ENCODE measurements at regions not wholly inside any gene's neighbourhood (a gene's known extent, or its start where the extent isn't known, plus 50 kb on each side); places are given as distances from the start of the nearest gene placed in this dataset.

GRCh38 chr17:73984941-73985340, 218.5 kb upstream of the RPL38 start:
- Histone ChIP-seq H3K4me1 (ENCODE audit: control insufficient read depth in 5 of 5, insufficient read depth in 5 of 5, low read length in 5 of 5) (peaks cover 0 to 10% (median 0%) of the 10 kb centered on the region in 5 donors), H3K9me3 (ENCODE audit: control insufficient read depth in 5 of 5, low read length in 5 of 5) (no peaks in the 10 kb centered on the region), H3K27ac (ENCODE audit: low read depth, low read length) (no peak overlapping the region), H3K9ac (ENCODE audit: low read length in 5 of 5) (peak overlapping the region in 1 of 5 donors; percentile 23), H3K36me3 (ENCODE audit: control insufficient read depth in 5 of 5, insufficient read depth in 5 of 5, low read length in 5 of 5) (no peaks in the 10 kb centered on the region), H3K27me3 (ENCODE audit: control insufficient read depth in 5 of 5, insufficient read depth in 4 of 5, low read length in 5 of 5) (peaks cover 9 to 27% (median 20%) of the 10 kb centered on the region in 5 donors), H3K4me3 (ENCODE audit: low read depth in 1 of 5, low read length in 5 of 5) (no peak overlapping the region)

- Histone ChIP-seq H3K36me3 (ENCODE audit: control insufficient read depth in 5 of 5, insufficient read depth in 5 of 5, low read length in 5 of 5) (no peaks in the 10 kb centered on the region), H3K4me3 (ENCODE audit: low read depth in 1 of 5, low read length in 5 of 5) (no peak overlapping the region), H3K27ac (ENCODE audit: low read depth, low read length) (no peak overlapping the region), H3K9ac (ENCODE audit: low read length in 5 of 5) (no peak overlapping the region), H3K4me1 (ENCODE audit: control insufficient read depth in 5 of 5, insufficient read depth in 5 of 5, low read length in 5 of 5) (peaks cover 0 to 9% (median 0%) of the 10 kb centered on the region in 5 donors), H3K9me3 (ENCODE audit: control insufficient read depth in 5 of 5, low read length in 5 of 5) (no peaks in the 10 kb centered on the region), H3K27me3 (ENCODE audit: control insufficient read depth in 5 of 5, insufficient read depth in 4 of 5, low read length in 5 of 5) (peaks cover 12 to 31% (median 24%) of the 10 kb centered on the region in 5 donors)
Observed at GRCh38 chr17:73985466-73986015, 217.9 kb upstream of the RPL38 start.

DNA sequence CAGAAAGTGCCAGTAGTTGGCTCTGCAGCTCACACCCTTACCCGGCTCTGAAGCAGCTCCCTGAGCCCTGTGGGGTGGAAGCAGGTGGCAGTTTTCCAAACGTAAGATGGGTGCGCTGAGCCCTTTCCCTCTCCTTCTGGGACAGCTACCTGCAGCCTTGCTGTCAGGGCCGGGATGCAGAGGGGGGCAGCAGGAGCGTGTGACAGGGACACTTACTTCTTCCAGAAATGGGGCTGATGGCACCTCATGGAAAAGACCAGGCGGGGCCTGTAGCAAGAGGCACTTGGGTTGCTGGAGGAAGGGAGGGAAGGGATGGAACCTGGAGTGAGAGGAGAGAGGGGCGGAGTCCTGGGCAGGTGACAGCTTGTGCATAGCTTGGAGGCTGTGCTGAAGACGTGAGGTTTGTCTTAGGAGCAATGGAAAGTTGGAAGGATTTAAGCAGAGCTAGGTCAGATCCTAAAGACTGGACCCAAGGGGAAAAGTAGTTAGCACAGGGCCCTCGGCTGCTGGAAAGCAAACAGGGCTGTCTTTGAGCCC, 216.8 kb upstream of the RPL38 start:
- Histone ChIP-seq H3K27me3 (ENCODE audit: control insufficient read depth in 5 of 5, insufficient read depth in 4 of 5, low read length in 5 of 5) (peaks cover 18 to 32% (median 29%) of the 10 kb centered on the region in 5 donors), H3K36me3 (ENCODE audit: control insufficient read depth in 5 of 5, insufficient read depth in 5 of 5, low read length in 5 of 5) (no peaks in the 10 kb centered on the region), H3K4me1 (ENCODE audit: control insufficient read depth in 5 of 5, insufficient read depth in 5 of 5, low read length in 5 of 5) (peaks cover 0 to 6% (median 0%) of the 10 kb centered on the region in 5 donors), H3K4me3 (ENCODE audit: low read depth in 1 of 5, low read length in 5 of 5) (no peak overlapping the region), H3K9me3 (ENCODE audit: control insufficient read depth in 5 of 5, low read length in 5 of 5) (no peaks in the 10 kb centered on the region), H3K27ac (ENCODE audit: low read depth, low read length) (no peak overlapping the region), H3K9ac (ENCODE audit: low read length in 5 of 5) (no peak overlapping the region)

- Histone ChIP-seq H3K9ac (ENCODE audit: low read length in 5 of 5) (no peak overlapping the region), H3K27me3 (ENCODE audit: control insufficient read depth in 5 of 5, insufficient read depth in 4 of 5, low read length in 5 of 5) (peaks cover 18 to 32% (median 26%) of the 10 kb centered on the region in 5 donors), H3K4me3 (ENCODE audit: low read depth in 1 of 5, low read length in 5 of 5) (no peak overlapping the region), H3K27ac (ENCODE audit: low read depth, low read length) (no peak overlapping the region), H3K36me3 (ENCODE audit: control insufficient read depth in 5 of 5, insufficient read depth in 5 of 5, low read length in 5 of 5) (no peaks in the 10 kb centered on the region), H3K9me3 (ENCODE audit: control insufficient read depth in 5 of 5, low read length in 5 of 5) (no peaks in the 10 kb centered on the region), H3K4me1 (ENCODE audit: control insufficient read depth in 5 of 5, insufficient read depth in 5 of 5, low read length in 5 of 5) (peaks cover 0 to 6% (median 0%) of the 10 kb centered on the region in 5 donors)
Observed at GRCh38 chr17:73987395-73987794, 216.1 kb upstream of the RPL38 start.

- Histone ChIP-seq H3K4me1 (ENCODE audit: control insufficient read depth in 5 of 5, insufficient read depth in 5 of 5, low read length in 5 of 5) (peaks cover 0 to 6% (median 0%) of the 10 kb centered on the region in 5 donors), H3K27ac (ENCODE audit: low read depth, low read length) (no peak overlapping the region), H3K27me3 (ENCODE audit: control insufficient read depth in 5 of 5, insufficient read depth in 4 of 5, low read length in 5 of 5) (peaks cover 17 to 34% (median 23%) of the 10 kb centered on the region in 5 donors), H3K9ac (ENCODE audit: low read length in 5 of 5) (no peak overlapping the region), H3K9me3 (ENCODE audit: control insufficient read depth in 5 of 5, low read length in 5 of 5) (no peaks in the 10 kb centered on the region), H3K36me3 (ENCODE audit: control insufficient read depth in 5 of 5, insufficient read depth in 5 of 5, low read length in 5 of 5) (no peaks in the 10 kb centered on the region), H3K4me3 (ENCODE audit: low read depth in 1 of 5, low read length in 5 of 5) (no peak overlapping the region)
Observed at GRCh38 chr17:73987845-73988509, 215.5 kb upstream of the RPL38 start.

DNA sequence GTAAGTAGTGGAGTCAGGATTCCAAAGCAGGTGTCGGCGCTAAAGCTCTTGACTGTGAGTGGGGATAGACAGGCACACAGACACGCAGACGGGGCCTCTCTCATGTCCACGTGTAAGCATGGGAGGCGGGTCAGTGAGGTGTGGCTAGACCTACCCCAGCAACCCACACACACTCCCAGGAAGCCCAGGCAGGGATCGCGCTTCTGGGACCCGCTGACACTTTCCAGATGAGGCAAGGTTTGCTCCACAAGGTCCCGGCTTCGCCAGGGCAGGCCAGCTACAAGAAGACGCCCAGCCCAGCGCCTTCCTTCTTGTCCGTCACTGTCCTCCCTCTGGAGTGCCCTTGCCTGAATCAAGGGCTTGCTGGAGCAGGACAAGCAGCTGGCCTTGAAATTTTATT, 213.8 kb upstream of the RPL38 start:
- H3K9me3 ChIP-seq (ENCODE audit: control insufficient read depth in 5 of 5, low read length in 5 of 5): no peaks in the 10 kb centered on the region
- no peak overlapping the region for H3K4me3 ChIP-seq (ENCODE audit: low read depth in 1 of 5, low read length in 5 of 5)
- H3K36me3 ChIP-seq (ENCODE audit: control insufficient read depth in 5 of 5, insufficient read depth in 5 of 5, low read length in 5 of 5): no peaks in the 10 kb centered on the region
- no peak overlapping the region for H3K27ac ChIP-seq (ENCODE audit: low read depth, low read length)
- no peak overlapping the region for H3K9ac ChIP-seq (ENCODE audit: low read length in 5 of 5)
- peaks cover 19 to 40% (median 28%) of the 10 kb centered on the region in 5 donors for H3K27me3 ChIP-seq (ENCODE audit: control insufficient read depth in 5 of 5, insufficient read depth in 4 of 5, low read length in 5 of 5)
- no peaks in the 10 kb centered on the region for H3K4me1 ChIP-seq (ENCODE audit: control insufficient read depth in 5 of 5, insufficient read depth in 5 of 5, low read length in 5 of 5)

GRCh38 chr17:73990290-73990689, 213.2 kb upstream of the RPL38 start:
- Histone ChIP-seq H3K36me3 (ENCODE audit: control insufficient read depth in 5 of 5, insufficient read depth in 5 of 5, low read length in 5 of 5) (no peaks in the 10 kb centered on the region), H3K4me1 (ENCODE audit: control insufficient read depth in 5 of 5, insufficient read depth in 5 of 5, low read length in 5 of 5) (no peaks in the 10 kb centered on the region), H3K9ac (ENCODE audit: low read length in 5 of 5) (no peak overlapping the region), H3K9me3 (ENCODE audit: control insufficient read depth in 5 of 5, low read length in 5 of 5) (no peaks in the 10 kb centered on the region), H3K4me3 (ENCODE audit: low read depth in 1 of 5, low read length in 5 of 5) (no peak overlapping the region), H3K27ac (ENCODE audit: low read depth, low read length) (no peak overlapping the region), H3K27me3 (ENCODE audit: control insufficient read depth in 5 of 5, insufficient read depth in 4 of 5, low read length in 5 of 5) (peaks cover 19 to 40% (median 28%) of the 10 kb centered on the region in 5 donors)

- Histone ChIP-seq H3K4me3 (ENCODE audit: low read depth in 1 of 5, low read length in 5 of 5) (no peak overlapping the region), H3K27ac (ENCODE audit: low read depth, low read length) (no peak overlapping the region), H3K4me1 (ENCODE audit: control insufficient read depth in 5 of 5, insufficient read depth in 5 of 5, low read length in 5 of 5) (no peaks in the 10 kb centered on the region), H3K36me3 (ENCODE audit: control insufficient read depth in 5 of 5, insufficient read depth in 5 of 5, low read length in 5 of 5) (no peaks in the 10 kb centered on the region), H3K9me3 (ENCODE audit: control insufficient read depth in 5 of 5, low read length in 5 of 5) (no peaks in the 10 kb centered on the region), H3K27me3 (ENCODE audit: control insufficient read depth in 5 of 5, insufficient read depth in 4 of 5, low read length in 5 of 5) (peaks cover 19 to 37% (median 28%) of the 10 kb centered on the region in 5 donors), H3K9ac (ENCODE audit: low read length in 5 of 5) (no peak overlapping the region)
Observed at GRCh38 chr17:73991260-73991659, 212.2 kb upstream of the RPL38 start.

DNA sequence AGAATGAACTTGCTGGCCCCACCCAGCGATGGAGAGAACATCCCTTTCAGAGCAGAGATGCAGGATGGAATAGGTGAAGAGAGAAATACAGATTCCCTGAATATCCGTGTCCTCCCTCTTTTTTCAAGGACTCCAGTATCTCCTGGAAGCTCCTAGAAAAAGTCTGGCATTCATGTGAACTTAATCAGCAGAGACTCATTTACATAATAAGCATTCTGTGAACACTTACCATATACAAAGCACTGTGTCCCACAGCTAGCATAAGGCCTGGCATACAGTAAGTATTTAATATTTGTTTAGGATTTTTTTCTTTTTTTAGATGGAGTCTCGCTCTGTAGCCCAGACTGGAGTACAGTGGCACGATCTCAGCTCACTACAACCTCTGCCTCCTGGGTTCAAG, 208.5 kb upstream of the RPL38 start:
- Histone ChIP-seq H3K27me3 (ENCODE audit: control insufficient read depth in 5 of 5, insufficient read depth in 4 of 5, low read length in 5 of 5) (peaks cover 6 to 36% (median 31%) of the 10 kb centered on the region in 5 donors), H3K4me3 (ENCODE audit: low read depth in 1 of 5, low read length in 5 of 5) (no peak overlapping the region), H3K9ac (ENCODE audit: low read length in 5 of 5) (no peak overlapping the region), H3K36me3 (ENCODE audit: control insufficient read depth in 5 of 5, insufficient read depth in 5 of 5, low read length in 5 of 5) (no peaks in the 10 kb centered on the region), H3K9me3 (ENCODE audit: control insufficient read depth in 5 of 5, low read length in 5 of 5) (no peaks in the 10 kb centered on the region), H3K4me1 (ENCODE audit: control insufficient read depth in 5 of 5, insufficient read depth in 5 of 5, low read length in 5 of 5) (peaks cover 0 to 5% (median 0%) of the 10 kb centered on the region in 5 donors), H3K27ac (ENCODE audit: low read depth, low read length) (no peak overlapping the region)

- Histone ChIP-seq H3K9ac (ENCODE audit: low read length in 5 of 5) (no peak overlapping the region), H3K4me3 (ENCODE audit: low read depth in 1 of 5, low read length in 5 of 5) (no peak overlapping the region), H3K27ac (ENCODE audit: low read depth, low read length) (no peak overlapping the region), H3K27me3 (ENCODE audit: control insufficient read depth in 5 of 5, insufficient read depth in 4 of 5, low read length in 5 of 5) (peaks cover 0 to 35% (median 22%) of the 10 kb centered on the region in 5 donors), H3K36me3 (ENCODE audit: control insufficient read depth in 5 of 5, insufficient read depth in 5 of 5, low read length in 5 of 5) (no peaks in the 10 kb centered on the region), H3K4me1 (ENCODE audit: control insufficient read depth in 5 of 5, insufficient read depth in 5 of 5, low read length in 5 of 5) (peaks cover 0 to 5% (median 0%) of the 10 kb centered on the region in 5 donors), H3K9me3 (ENCODE audit: control insufficient read depth in 5 of 5, low read length in 5 of 5) (no peaks in the 10 kb centered on the region)
Observed at GRCh38 chr17:73997059-73997458, 206.4 kb upstream of the RPL38 start.

Measured in subcutaneous abdominal adipose tissue (tissue), 5 donors.